OCI-LY3 (cell line): ENCODE measurements at regions not wholly inside any gene's neighbourhood (a gene's known extent, or its start where the extent isn't known, plus 50 kb on each side); places are given as distances from the start of the nearest gene placed in this dataset.

Experiments
- EZH2phosphoT487 ChIP-seq: fragments of 200-600 bp; shearing (Covaris generic); IDR thresholded peaks from 2 replicates; pipeline ENCODE4 v1.6.1; 2018; ENCODE audit warnings: antibody characterized with exemption, mixed run types, low read depth
- TF ChIP-seq, protein P1 (sequence below): fragments of 200-600, 300-600 bp; sonication (generic); IDR thresholded peaks from 2 replicates; pipeline ENCODE4 v1.5.1; 2014; ENCODE audit warnings: antibody characterized with exemption, low read length, low read depth

DNA sequence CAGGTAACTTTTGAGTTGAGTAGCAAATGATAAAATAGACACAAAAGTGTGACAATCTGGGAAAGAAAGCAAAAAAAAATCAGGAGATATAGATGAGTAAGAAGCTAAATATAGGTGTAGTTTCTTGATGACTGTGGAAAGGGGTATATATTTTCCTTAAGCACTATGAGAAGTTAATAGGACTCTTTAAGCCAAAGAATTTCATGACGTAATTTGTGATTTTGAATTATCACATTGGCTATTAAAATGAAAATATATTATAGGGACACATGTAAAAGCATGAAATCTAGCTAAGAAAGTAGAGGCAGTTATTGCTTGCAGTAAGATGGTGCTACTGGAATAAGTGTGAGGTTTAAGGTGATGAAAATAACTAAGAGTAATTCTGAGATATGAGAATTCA lies 759.1 kb downstream of the KCNT2 start:
- TF ChIP-seq, protein P1, sequence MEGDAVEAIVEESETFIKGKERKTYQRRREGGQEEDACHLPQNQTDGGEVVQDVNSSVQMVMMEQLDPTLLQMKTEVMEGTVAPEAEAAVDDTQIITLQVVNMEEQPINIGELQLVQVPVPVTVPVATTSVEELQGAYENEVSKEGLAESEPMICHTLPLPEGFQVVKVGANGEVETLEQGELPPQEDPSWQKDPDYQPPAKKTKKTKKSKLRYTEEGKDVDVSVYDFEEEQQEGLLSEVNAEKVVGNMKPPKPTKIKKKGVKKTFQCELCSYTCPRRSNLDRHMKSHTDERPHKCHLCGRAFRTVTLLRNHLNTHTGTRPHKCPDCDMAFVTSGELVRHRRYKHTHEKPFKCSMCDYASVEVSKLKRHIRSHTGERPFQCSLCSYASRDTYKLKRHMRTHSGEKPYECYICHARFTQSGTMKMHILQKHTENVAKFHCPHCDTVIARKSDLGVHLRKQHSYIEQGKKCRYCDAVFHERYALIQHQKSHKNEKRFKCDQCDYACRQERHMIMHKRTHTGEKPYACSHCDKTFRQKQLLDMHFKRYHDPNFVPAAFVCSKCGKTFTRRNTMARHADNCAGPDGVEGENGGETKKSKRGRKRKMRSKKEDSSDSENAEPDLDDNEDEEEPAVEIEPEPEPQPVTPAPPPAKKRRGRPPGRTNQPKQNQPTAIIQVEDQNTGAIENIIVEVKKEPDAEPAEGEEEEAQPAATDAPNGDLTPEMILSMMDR = no peak
- TF ChIP-seq EZH2phosphoT487 = no peak
